Muscle layer of duodenum (tissue), 2 donors: ENCODE measurements at regions not wholly inside any gene's neighbourhood (a gene's known extent, or its start where the extent isn't known, plus 50 kb on each side); places are given as distances from the start of the nearest gene placed in this dataset.

ENCODE experiments used
- H3K27ac ChIP-seq: one replicate; pipeline ENCODE4 v1.7.0; 2013; ENCODE audit warnings: mild to moderate bottlenecking, low read length
- H3K27me3 ChIP-seq: one replicate; pipeline ENCODE4 v1.7.0; 2013; ENCODE audit warnings: low read depth, mild to moderate bottlenecking, control low read depth, low read length
- H3K36me3 ChIP-seq, 2 donors: one replicate each; pipeline ENCODE4 v1.7.0; 2013; ENCODE audit warnings: low read length in 2 of 2, control low read depth in 1 of 2, mild to moderate bottlenecking in 1 of 2; ENCODE audit not compliant: insufficient read depth in 2 of 2, control insufficient read depth in 1 of 2
- H3K4me1 ChIP-seq, 2 donors: one replicate each; pipeline ENCODE4 v1.7.0; 2013; ENCODE audit warnings: low read length in 2 of 2, mild to moderate bottlenecking in 2 of 2, control low read depth in 1 of 2, moderate library complexity in 1 of 2; ENCODE audit not compliant: insufficient read depth in 2 of 2, control insufficient read depth in 1 of 2
- H3K4me3 ChIP-seq, 2 donors: one replicate each; pipeline ENCODE4 v1.7.0; 2013; ENCODE audit warnings: low read length in 2 of 2, low read depth in 1 of 2, mild to moderate bottlenecking in 1 of 2
- H3K9me3 ChIP-seq, 2 donors: one replicate each; pipeline ENCODE4 v1.7.0; 2013; ENCODE audit warnings: low read length in 2 of 2, control low read depth in 1 of 2, mild to moderate bottlenecking in 1 of 2; ENCODE audit not compliant: control insufficient read depth in 1 of 2
- donor health status: healthy.

DNA sequence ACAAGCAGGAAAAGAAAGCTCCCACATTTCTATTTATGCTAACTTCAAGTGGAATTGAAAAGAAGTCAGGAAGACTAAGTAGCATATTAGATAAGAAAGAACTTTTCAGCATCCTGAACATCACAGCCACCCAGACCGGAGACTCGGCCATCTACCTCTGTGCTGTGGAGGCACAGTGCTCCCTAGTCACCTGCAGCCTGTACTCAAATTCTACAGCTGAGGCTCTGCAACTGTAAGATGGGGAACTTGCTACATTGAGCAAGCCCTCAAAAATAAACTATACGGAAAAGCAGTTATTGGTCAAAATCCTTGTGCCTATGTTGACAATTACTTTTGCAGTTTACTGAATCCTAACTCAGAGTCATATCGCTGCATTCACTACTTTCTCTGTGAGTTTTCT lies 361.9 kb downstream of the DAD1 start:
- Histone ChIP-seq H3K27me3 (no peaks in the 10 kb centered on the region), H3K4me3 (no peak overlapping the region), H3K36me3 (no peaks in the 10 kb centered on the region), H3K9me3 (no peaks in the 10 kb centered on the region), H3K4me1 (no peaks in the 10 kb centered on the region), H3K27ac (no peak overlapping the region)

DNA sequence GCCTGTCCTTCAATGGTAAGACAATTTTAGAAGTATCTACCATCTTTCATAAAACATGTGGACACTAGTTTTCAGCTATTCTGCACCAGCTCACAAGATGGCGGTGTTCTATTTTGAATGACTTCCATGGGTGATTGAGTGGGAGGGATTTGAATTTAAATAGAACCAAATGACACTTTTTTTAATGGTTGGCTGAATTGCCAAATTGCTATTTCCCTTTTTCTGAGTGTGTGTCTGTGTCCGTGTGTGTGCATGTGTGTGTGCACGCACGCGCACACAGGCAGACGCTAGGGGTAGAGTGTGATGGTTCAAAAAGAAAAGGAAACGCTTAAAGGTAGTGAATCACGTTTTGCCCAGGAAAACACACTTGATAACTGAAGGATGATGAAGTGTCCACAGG lies 362.6 kb downstream of the DAD1 start:
- H3K27me3 ChIP-seq = no peaks in the 10 kb centered on the region
- no peak overlapping the region for H3K4me3 ChIP-seq
- no peak overlapping the region for H3K27ac ChIP-seq
- H3K4me1 ChIP-seq = no peaks in the 10 kb centered on the region
- no peaks in the 10 kb centered on the region for H3K36me3 ChIP-seq
- H3K9me3 ChIP-seq = no peaks in the 10 kb centered on the region

DNA sequence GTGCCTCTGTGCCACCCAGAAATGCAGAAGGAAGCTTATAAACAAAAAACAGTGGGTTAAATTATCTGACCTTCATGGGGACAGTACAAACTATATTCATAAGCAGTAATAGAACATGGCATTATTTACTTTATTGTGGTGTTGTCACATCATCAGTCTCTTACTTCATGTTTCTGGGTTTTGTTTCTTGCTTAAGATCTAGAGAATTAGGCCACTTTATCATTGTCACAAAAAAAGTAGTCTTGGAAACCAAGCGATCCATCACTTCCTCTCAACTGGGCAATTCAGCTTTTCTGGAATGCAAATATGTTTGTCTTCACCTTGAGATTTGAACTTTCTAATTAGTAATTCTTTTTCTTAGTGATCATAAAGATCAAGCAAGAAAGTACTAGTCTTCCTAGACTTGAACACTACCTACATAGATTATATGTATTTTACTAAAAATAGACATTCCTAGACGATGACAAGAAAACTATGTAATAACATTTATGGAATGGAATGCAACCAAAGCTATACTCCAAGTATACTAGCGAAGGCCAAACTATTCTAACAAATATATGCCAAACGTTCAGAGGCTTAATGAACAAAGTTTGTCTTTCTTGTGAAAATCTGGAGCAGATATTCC lies 363.4 kb downstream of the DAD1 start:
- Histone ChIP-seq H3K27me3 (no peaks in the 10 kb centered on the region), H3K9me3 (no peaks in the 10 kb centered on the region), H3K27ac (no peak overlapping the region), H3K4me1 (no peaks in the 10 kb centered on the region), H3K36me3 (no peaks in the 10 kb centered on the region), H3K4me3 (no peak overlapping the region)

DNA sequence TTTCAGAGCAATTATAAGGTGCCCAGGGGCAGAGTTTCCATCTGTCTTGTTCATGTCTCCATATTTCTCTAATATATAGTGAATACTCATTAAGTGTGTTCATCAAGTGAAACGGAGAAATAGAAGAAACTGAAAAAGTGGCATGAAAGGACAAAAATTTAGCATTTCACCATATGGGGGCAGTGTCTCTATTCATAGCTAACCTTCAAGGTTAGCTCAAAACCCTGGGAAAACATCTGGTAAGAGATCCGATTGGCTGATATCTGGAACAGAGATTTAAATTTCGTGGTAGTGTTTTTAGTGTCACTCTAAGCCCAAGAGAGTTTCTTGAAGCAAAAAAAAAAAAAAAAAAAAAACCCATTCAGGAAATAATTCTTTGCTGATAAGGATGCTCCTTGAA lies 367.5 kb downstream of the DAD1 start:
- Histone ChIP-seq H3K9me3 (no peaks in the 10 kb centered on the region), H3K27me3 (no peaks in the 10 kb centered on the region), H3K4me3 (no peak overlapping the region), H3K36me3 (no peaks in the 10 kb centered on the region), H3K27ac (no peak overlapping the region), H3K4me1 (no peaks in the 10 kb centered on the region)

DNA sequence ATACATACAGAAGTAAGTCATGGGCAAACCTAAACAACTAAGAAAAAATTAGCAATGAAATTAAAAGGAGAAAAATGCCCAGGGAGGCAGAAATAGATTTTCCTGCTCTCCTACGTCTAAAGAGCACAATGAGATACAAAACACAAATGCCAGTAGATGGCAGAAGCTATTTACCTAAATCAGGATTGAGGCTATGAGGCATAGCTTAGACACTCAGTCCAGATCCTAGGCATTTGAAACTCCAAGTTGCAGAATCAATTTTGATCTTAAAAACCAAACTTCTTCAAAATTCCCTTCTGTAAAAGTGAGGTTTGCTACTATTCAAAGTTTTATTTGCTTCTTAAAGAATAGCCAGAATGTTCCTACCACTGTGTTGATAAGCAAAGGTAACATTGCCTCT lies 368.6 kb downstream of the DAD1 start:
- Histone ChIP-seq H3K4me1 (no peaks in the 10 kb centered on the region), H3K36me3 (no peaks in the 10 kb centered on the region), H3K27me3 (no peaks in the 10 kb centered on the region), H3K9me3 (no peaks in the 10 kb centered on the region), H3K27ac (no peak overlapping the region), H3K4me3 (no peak overlapping the region)

DNA sequence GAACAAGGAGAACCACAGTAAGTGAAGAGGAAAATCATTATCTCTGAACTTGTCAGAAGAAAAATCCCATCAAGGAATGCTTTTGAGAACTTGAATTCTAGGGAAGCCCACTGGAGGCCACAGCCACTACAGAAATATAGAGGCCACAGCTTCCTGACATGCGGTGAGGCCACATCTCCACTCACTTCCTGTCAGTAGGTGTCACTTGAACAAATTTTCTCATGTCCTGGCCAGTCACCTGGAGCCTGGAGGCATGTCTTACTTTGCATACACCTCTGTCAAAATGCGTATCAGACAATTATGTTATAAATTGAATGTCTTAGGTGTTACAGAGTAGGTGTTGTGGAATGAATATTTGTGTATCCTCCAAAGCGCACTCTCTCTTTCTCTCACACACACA lies 370.3 kb downstream of the DAD1 start:
- Histone ChIP-seq H3K9me3 (no peaks in the 10 kb centered on the region), H3K4me3 (no peak overlapping the region), H3K4me1 (no peaks in the 10 kb centered on the region), H3K27ac (no peak overlapping the region), H3K36me3 (no peaks in the 10 kb centered on the region), H3K27me3 (no peaks in the 10 kb centered on the region)

DNA sequence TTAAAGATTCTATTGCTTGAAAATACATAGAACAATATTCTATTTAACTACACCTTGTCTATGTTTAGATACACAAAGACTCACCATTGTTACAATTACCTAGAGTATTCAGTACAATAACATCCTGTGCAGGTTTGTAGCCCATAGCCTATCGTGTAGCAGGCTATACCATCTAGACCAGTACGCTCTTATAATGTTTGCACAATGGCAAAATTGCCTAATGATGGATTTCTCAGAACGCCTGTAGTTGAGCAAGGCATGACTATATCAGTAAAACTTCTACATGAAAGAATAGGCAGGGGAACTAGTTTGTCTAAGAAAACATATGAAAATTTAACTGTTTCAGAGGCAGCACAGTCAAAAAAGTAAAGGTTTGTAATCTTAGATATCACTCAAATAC lies 375.9 kb downstream of the DAD1 start:
- no peaks in the 10 kb centered on the region for H3K9me3 ChIP-seq

DNA sequence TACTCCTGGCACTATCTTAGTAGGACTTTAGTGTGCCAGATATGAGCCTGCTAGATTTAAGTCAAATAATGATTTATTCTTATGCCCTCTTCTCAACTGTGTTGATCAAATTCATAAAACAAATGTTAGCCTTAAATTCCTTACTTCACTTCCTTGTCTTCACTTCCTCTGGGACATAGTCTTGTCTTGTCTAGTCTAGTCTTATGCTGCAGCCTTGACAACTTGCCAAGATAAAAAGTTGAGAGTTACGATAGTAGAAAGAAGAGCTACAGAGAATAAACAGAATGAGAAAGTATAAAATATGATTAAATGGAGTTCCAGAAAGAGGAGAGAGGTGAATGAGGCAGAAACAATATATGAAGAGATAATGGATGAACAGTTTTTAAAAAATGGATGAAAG lies 378.1 kb downstream of the DAD1 start:
- Histone ChIP-seq H3K36me3 (no peaks in the 10 kb centered on the region), H3K4me3 (no peak overlapping the region), H3K4me1 (no peaks in the 10 kb centered on the region), H3K27ac (no peak overlapping the region), H3K9me3 (no peaks in the 10 kb centered on the region), H3K27me3 (no peaks in the 10 kb centered on the region)

More for the DNA sequence above, 375.9 kb downstream of the DAD1 start:
- Histone ChIP-seq H3K27ac (no peak overlapping the region), H3K36me3 (no peaks in the 10 kb centered on the region), H3K4me1 (no peaks in the 10 kb centered on the region), H3K27me3 (no peaks in the 10 kb centered on the region), H3K4me3 (no peak overlapping the region)

DNA sequence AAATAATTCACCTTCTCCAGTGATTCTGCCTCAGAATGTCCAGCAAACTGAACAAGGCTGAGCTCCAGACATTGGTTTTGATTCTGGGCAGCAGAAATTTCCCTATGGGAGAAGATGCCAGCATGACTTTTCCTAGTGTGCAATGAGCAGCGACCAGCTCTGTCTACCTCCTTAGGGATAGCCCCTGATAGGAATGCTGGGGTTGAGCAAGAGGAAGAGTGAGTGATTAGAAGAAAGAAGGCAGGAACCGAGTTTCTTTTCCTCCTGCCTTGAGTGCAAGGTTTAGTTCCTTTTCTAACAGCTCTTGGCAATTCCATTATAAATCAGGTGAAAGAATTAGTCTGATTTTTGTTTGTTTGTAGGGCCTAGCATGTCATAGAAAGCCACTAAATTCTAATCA lies 379.0 kb downstream of the DAD1 start:
- no peak overlapping the region for H3K27ac ChIP-seq
- no peaks in the 10 kb centered on the region for H3K27me3 ChIP-seq
- no peak overlapping the region for H3K4me3 ChIP-seq
- H3K4me1 ChIP-seq = no peaks in the 10 kb centered on the region
- H3K36me3 ChIP-seq = no peaks in the 10 kb centered on the region
- no peaks in the 10 kb centered on the region for H3K9me3 ChIP-seq

DNA sequence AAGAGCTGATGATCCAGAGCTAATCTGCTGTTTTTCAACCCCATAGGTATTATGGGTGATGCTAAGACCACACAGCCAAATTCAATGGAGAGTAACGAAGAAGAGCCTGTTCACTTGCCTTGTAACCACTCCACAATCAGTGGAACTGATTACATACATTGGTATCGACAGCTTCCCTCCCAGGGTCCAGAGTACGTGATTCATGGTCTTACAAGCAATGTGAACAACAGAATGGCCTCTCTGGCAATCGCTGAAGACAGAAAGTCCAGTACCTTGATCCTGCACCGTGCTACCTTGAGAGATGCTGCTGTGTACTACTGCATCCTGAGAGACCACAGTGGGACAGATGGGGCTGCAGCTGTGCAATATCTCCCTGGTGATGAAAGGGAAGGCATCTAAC lies 386.0 kb downstream of the DAD1 start:
- no peaks in the 10 kb centered on the region for H3K36me3 ChIP-seq
- peaks cover 0 to 2% of the 10 kb centered on the region in 2 donors for H3K9me3 ChIP-seq
- H3K27ac ChIP-seq = no peak overlapping the region
- H3K4me3 ChIP-seq = no peak overlapping the region
- no peaks in the 10 kb centered on the region for H3K4me1 ChIP-seq
- no peaks in the 10 kb centered on the region for H3K27me3 ChIP-seq

DNA sequence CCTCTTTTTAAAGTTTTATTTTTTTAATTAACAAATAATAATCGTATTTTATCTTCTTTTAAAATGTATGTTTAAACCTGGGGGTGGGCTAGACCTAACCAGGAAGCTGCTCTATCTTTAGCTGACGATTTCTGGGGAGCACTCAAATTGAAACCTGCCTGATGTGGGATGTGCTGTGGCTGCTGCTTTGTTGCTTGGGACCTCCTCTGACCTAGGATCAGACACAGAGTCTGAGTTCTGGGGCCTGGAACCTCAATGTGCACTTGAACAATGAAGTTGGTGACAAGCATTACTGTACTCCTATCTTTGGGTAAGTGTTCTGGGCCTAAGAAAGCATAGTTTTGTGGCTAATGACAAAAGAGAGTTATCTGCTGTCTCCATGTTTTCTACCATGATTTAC lies 386.7 kb downstream of the DAD1 start:
- no peak overlapping the region for H3K4me3 ChIP-seq
- no peaks in the 10 kb centered on the region for H3K36me3 ChIP-seq
- H3K27me3 ChIP-seq = no peaks in the 10 kb centered on the region
- H3K4me1 ChIP-seq = no peaks in the 10 kb centered on the region
- peaks cover 0 to 2% of the 10 kb centered on the region in 2 donors for H3K9me3 ChIP-seq
- no peak overlapping the region for H3K27ac ChIP-seq

DNA sequence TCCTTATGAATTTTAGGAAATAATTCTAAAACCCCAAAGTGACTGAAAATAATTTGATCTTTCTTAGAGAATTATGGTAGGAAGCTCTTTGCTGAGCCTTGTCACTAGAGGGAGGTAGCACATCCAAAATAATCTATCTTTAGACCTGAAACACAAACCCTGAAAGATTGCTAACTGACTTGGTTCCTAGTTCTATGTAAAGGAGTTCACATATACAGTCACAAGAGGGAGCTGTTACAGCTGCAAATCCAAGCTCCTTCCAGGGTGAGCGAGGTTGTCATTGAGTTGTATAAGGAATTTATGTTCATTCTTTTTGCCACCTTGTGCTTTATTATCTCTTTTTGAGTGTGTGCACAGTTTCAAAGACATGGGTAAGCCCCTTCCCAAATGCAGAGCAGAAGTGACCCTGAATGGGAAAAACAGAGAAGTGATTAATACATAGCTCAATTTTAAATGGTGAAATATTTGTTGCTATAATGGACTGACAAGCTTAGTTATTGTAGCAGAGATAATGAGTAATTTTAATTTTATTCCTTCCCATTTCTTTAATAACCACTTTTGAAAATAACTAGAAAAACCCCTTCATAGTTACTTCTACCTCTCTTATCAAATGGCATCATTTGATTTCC lies 387.9 kb downstream of the DAD1 start:
- Histone ChIP-seq H3K36me3 (no peaks in the 10 kb centered on the region), H3K27me3 (no peaks in the 10 kb centered on the region), H3K4me1 (no peaks in the 10 kb centered on the region), H3K4me3 (no peak overlapping the region), H3K9me3 (peaks cover 0 to 2% of the 10 kb centered on the region in 2 donors), H3K27ac (no peak overlapping the region)
